HG02840 (cell line): ENCODE measurements at regions not wholly inside any gene's neighbourhood (a gene's known extent, or its start where the extent isn't known, plus 50 kb on each side); places are given as distances from the start of the nearest gene placed in this dataset.
"Not testable (repeated sequence)": the region's sequence is repeated elsewhere in the genome, so short reads cannot be mapped to it uniquely, and the experiment has no call there.

Experiments used
- ATAC-seq: cut with Tn5 transposase; IDR thresholded peaks from one replicate; pipeline ENCODE4 v1.9.1; 2021; ENCODE audit warnings: mild to moderate bottlenecking, moderate library complexity, moderate number of reproducible peaks; ENCODE audit not compliant: unreplicated experiment, low FRiP score

DNA sequence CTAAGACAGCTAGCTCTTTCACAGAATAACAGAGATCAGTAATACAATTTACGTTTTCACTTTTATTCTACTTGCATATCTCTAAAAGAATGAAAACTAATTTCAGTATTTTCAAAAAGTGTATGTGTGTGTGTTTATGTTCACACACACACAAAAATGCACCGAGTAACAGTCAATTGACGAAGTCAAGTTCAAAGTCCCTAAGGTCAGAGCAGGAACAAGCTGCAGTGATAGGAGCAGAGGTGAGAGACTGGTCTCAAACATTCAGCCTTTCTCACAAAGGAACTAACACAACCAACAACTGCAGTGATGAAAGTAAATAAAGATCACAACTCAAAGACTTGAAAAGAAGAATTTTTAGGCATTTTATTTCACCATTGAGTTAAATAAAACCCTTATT, 429.7 kb downstream of the C12orf50 start:
- ATAC-seq = no peak

DNA sequence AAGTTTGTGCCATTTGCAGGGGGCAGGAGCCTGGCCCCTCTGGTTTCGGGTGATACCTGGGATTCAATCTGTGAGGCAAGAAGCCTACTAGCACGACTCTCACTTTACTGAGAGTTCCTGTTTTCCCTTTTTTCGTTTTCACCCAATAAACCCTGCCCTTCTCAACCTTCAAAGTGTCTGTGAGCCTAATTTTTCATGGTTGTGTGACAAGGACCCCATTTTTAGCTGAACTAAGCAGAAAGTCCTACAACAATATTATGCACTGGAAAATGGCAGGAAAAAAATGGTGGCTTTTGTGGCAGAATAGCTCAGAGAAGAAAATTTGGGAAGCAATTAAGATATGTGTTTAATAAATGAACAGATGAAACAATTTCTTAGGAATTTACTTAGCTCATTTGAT, 432.1 kb downstream of the C12orf50 start:
- no peak for ATAC-seq

DNA sequence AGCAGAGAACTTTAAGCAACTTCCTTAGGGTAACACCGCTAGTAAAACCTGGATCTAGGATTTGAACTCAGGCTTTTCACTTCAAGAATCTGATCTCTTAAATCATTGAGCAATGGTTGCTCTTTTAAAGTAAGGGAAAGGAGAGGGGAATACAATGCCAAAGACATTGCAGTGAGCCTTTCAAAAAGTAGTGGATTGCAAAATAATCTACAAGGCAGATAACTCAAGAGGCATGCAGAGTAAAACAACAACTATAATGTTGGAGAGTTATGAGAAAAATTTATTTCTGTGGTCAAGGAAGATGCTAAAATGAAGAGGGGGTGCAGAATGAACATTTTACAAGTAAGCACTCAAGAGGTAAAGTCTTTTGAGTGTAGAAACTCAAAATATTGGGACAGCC, 432.6 kb downstream of the C12orf50 start:
- no peak for ATAC-seq

DNA sequence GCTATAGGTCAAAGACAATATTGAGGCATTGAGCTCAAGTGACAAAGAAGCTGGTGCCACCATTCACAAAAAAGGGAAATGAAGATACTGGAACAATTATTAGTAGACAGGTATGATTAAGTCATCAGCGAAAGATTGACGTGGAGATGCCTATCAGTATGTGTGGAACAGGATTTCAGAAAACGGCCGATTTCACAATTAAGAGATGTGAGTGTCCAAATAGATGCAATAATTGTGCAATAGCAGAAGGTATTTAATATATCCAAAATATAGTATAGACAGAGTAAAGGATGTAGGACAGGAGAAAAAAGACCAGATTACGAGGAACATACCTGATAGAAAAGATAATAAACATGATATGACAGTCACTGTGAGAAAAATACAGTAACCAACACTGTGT, 433.1 kb downstream of the C12orf50 start:
- no peak for ATAC-seq

DNA sequence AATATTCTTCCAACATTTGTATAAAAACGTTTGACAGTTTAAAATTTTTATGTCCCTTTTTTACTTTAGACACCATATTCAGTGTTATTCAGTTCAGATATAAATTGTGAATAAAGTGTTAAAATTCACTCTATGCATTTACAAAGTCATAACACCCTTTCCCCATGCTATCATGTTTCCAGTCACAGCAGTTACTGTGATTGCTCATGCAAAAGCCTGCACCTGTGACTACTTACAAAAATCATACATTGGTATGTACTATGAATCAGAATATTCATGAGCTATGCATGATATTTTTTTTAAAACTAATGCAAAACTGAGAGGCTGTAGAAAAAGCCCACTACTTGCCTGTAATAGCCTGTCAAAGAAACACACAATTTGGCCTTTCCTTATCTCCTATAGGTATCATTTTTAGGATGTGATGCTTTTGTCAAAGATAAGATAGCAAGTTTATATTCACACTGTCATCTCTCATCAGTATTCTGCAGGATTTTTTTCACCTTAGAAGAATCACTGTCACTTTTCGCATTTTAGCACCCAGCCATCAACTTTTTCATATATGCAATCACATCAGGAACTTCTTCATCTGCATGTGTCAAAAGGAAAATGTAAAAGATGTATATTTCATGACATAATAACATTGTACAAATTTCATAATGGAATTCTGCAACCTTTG, 443.2 kb downstream of the C12orf50 start:
- ATAC-seq = no peak

DNA sequence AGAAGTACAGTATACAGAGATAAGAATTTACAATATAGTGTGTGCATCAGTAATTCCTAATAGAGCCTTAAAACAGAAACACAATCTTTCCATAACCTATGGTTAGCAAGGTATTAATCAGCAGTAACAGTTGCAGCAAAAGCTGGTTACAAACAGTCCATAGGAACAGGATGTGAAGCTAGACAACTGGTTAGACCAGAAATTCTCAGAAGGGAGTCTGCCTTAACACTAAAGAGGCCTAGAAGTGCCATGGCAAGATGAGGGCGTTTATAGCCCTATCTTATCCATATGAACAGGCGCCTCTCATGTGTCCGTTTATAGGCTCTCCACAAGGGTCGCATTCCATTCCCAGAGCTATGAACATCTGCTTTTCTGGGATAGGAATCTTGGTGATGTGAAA, 450.1 kb downstream of the C12orf50 start:
- not testable (repeated sequence) for ATAC-seq

DNA sequence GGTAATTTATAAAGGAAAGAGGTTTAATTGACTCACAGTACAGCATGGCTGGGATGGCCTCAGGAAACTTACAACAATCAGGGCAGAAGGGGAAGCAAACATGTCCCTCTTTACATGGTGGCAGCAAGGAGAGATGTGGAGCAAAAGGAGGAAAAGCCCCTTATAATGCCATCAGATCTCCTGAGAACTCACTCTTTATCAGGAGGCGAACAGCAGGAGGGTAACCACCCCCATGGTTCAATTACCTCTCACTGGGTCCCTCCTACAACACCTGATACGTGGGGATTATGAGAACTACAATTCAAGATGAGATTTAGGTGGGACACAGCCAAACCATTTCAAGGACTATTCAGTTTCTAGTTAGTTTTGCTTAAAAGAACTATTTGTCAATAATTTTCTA, 453.3 kb downstream of the C12orf50 start:
- ATAC-seq = no peak

DNA sequence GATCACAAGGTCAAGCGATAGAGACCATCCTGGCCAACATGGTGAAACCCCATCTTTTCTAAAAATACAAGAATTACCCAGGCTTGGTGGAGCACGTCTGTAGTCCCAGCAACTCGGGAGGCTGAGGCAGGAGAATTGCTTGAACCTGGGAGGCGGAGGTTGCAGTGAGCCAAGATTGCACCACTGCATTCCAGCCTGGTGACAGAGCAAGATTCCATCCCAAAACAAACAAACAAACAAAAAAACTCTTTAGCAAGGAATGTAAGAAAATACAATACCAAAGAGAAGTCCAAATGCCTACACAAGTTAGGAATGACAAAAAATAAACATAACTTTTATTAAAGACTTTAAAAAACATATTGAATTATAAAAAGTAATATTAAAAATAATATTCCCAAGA, 462.3 kb downstream of the C12orf50 start:
- not testable (repeated sequence) for ATAC-seq

DNA sequence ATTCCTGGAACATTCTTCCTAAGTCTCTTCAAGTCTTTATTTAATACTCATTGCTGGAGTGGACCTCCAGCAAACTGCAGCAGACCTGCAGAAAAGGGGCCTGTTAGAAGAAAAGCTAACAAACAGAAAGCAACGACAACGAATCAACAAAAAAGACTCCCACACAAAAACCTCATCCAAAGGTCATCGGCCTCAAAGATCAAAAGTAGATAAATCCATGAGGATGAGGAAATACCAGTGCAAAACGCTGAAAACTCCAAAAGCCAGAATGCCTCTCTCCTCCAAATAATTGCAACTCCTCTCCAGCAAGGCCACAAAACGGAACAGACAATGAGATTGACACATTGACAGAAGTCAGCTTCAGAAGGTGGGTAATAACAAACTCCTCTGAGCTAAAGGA, 472.2 kb downstream of the C12orf50 start:
- no peak for ATAC-seq

DNA sequence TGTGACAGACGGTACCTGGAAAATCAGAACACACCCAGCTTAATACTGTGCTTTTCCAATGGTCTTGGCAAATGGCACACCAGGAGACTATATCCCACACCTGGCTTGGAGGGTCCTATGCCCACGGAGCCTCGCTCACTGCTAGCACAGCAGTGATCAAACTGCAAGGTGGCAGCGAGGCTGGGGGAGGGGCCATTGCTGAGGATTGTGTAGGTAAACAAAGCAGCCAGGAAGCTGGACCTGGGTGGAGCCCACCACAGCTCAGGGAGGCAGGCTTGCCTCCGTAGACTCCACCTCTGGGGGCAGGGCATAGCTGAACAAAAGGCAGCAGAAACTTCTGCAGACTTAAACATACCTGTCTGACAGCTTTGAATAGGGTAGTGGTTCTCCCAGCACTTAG, 498.0 kb downstream of the C12orf50 start:
- not testable (repeated sequence) for ATAC-seq

DNA sequence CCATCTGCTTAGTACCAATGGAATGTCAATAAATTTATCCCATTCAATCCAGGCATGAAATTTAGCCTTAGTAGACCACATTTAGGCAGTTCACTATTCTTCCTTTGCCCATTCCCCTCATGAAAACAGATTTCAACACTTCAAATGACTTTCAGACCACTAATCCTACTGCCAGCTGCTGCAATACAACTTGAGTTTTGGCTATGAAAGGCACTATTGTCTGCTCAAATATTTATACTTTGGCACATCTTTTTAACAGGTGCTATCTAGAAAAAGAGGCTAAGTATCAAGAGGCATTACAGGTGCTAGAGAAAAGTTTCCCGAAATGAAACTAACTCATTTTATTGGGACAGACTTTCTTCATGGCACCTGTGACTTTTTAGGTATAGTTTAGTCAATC, 499.8 kb downstream of the C12orf50 start:
- ATAC-seq = no peak

DNA sequence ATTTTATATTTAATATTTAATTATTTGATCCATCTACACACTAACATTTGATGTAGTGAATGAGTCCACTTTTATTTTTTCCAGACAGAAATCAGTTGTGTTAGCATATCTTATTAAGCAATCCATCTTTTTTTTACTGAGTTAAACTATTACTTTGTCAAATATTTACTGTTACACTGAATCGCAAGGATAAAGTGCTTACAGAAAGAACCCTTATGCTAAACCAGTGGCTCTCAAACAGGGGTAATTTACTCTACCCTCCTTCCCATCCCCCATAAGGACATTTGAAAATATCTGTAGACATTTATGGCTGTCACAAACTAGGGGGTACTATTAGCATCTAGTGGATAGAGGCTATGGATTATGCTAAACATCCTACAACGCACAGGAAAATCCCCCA, 508.2 kb downstream of the C12orf50 start:
- ATAC-seq = no peak

DNA sequence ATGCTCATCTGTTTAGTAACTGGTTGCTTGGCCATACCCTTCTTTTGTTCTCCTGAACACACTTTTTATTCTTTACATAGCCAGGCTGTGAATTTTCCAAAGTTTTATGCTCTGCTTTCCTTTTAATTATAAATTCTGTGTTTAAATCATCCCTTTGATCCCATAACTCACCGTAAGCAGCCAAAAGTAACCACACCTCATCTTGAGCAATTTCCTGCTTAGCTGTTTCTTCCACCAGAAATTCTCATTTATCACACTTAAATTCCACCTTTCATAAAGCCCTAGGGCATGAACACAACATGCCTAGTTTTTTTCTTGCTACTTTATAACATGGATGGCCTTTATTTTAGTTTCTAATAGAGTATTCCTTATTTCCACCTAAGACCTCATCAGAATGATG, 510.7 kb downstream of the C12orf50 start:
- no peak for ATAC-seq

DNA sequence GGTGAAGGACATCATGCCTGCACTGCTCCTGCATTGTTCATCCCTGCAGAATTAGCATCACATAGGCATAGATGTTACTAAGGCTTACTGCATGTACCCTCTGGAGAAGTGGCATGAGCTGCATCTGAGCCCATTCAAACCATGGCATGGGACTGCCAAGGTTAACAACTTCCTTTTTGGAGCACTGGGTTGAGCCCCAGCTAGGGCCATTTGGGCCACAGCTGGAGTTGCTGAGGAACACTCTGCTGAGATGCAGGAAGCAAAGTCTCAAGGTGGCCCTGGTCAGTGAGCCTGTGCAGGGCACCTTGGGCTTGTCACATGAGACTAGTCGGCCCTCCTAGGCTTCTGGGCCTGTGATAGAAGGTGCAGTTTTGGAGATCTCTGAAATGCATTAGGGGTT, 511.2 kb downstream of the C12orf50 start:
- ATAC-seq = no peak

DNA sequence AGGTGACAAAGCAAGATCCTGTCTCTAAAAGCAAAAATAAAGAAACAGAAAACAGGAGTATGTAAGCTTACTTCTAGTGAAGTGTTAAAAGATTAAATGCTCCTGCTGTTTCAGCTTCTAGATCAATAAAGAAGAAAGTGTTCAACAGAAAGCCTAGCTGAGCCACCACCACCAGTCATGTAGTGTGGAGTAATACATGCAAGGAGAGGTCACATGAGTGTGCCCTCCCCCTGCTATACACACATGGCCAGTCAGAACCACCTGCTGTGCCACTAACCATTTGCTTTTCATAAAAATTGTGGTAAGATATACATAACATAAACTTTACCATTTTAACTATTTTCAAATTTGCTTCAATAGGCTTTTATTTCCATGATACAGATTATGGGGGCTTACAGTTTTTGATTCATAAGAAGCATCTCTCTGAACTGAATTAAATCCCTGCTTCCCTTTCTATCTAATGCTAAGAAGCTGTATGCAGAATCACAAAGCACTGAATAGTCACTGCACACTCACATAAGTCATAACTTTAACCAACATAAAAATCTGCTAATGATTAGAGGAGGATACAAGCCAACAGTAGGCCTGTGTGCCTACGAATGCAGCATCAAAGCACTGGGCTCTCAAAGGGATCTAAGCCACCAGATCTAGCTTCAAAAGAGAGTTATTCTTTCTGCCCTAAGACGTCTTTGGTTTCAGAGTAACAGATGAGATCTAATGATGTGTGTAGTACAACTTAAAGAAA, 515.5 kb downstream of the C12orf50 start:
- no peak for ATAC-seq

DNA sequence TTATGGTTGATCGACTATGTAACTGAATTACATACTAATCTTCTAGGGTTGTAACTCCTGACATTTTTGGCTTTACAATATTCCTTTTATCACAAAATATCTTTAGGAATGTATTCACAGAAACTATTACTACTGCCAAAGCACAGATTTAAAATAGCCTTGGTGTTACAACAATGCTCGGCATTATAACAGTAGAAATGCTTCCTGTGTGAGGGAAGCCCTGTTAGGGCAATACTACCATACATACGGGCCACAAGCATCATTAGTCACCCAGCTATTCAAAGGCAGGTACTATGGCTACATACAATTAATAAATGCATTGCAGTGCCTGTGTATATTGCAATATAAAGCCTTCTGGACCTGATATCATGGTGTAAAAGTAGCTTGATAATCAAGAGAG, 517.8 kb downstream of the C12orf50 start:
- ATAC-seq = no peak

DNA sequence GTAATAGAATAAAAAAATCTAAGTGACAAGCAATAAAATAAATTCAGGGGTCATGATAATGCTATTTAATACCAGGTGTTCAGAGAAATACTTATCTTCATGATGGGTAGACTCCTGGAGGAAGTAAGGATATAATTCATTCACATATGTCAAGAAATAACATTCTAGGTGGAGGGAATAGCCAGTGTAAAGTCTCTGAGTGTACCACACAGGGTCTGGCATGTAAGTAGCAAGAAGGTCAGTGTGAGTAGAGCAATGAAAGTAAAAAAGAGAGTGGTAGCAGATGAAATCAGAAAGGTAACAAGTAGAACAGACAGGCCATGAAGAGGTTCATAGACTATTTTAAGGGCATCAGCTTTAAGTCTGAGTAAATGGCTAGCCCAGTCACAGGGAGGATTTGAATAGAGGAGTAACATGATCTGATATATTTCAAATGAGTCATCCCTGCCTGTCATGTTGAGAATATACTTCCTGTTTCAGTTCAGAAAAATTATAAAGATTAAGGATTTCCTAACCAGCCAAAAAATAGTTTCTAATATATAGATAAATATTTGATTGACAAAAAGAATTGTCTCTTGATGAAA, 519.9 kb downstream of the C12orf50 start:
- no peak for ATAC-seq

DNA sequence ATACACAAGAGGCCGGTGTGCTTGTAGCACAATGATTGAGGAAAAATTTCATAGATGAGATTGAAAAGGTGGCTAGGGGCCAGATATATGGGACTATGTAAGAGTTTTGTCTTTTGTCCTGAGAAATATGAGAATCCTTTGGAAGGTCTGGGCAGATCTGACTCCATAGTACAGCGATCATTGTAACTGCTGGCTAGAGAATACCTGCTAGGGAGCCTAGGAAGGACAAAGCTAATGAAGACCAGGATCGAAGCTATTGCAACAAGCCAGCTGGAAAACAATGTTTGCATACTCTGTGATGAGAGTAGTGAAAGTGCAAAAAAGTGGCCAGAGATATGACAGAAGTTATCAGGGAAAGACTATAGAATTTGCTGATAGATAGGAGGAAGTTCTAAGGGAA, 537.6 kb downstream of the C12orf50 start:
- no peak for ATAC-seq

DNA sequence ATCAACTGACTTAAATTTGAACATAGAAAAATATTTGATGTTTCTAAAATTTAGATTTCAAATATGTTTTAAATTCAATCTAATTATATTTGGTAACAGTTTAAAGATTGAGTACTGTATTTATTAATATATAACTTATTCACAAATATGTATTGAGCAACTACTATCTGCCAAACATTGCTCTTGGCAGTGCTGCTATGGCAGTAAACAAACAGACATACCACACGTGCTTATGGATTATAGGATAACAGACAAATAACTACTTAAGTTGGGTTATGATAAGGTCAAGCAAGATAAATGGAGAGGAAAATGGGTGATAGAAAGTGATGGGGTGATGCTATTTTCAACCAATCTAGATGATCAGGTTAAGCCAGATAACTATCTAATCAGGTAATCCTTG, 538.1 kb downstream of the C12orf50 start:
- ATAC-seq = no peak

DNA sequence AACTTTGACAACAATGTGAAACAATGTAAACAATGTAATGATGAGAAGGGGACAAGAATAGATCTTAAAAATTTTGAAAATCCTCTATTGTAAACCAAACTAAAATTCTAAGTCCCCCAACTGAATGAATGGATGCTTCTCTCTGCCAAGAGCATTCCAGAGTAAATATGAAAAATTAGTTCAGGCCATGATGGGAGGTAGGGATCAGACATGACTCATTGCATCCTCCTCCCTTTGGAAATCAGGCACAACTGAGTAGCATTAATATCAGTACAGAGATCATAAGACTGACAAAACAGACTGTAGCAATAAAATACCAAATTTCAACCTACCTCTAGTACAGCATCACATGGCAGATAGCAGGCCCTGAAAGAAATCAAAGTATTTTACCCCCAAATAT, 559.9 kb downstream of the C12orf50 start:
- no peak for ATAC-seq

DNA sequence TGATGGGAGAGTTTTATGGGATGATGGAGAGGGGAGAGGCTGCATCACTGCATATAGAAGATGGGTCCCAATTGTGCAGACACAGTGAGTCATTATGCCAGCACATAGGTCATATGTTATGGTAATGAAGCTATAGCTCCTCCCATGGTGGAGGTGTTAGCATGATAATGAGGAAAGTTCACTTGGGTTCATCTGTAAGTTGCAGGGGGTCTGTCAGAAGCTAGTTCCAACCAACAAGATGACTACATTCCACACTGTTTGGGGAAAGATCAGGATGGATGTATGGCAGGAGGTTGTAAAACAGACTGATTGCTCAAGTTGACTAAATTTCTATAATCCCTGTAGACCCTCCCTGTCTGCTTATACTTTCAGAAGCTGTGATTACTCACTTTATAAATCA, 561.3 kb downstream of the C12orf50 start:
- ATAC-seq = no peak

DNA sequence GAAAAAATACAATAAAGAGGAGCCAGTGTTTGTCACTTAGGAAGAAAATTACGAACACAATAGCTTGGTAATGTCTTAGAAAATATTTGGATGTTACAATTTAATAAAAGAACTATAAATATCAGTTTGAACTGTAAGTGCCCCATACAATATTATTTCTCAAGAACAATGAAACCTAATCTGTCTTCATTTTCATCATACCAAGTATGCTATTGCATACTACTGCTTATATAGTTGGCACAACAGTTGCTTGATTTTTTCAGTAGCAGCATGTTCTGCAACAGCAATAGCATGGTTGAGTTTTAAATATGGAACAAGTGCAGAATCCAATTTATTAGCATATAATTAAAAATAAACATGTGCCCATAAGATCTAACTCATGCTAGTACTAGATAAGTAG, 564.6 kb downstream of the C12orf50 start:
- no peak for ATAC-seq
